AG09319 (cell line): ENCODE measurements at regions not wholly inside any gene's neighbourhood (a gene's known extent, or its start where the extent isn't known, plus 50 kb on each side); places are given as distances from the start of the nearest gene placed in this dataset.

ENCODE experiments used
- DNase-seq: peaks from one replicate; pipeline ENCODE4 v3.0.0-alpha.2; 2010; ENCODE audit warnings: low read depth; ENCODE audit errors: extremely low read depth
- CTCF ChIP-seq: IDR thresholded peaks from 2 replicates; pipeline ENCODE4 v1.5.1; 2011; ENCODE audit warnings: low read depth, mild to moderate bottlenecking, inconsistent platforms, low read length, moderate library complexity

GRCh38 chr20:46798430-46798829, 89.0 kb downstream of the SLC2A10 start:
- no peak for TF ChIP-seq CTCF

GRCh38 chr20:46799781-46800408, 90.4 kb downstream of the SLC2A10 start:
- no peak for TF ChIP-seq CTCF
- DNase-seq: no peak

More at GRCh38 chr20:46798430-46798829, 89.0 kb downstream of the SLC2A10 start:
- DNase-seq: no peak

- DNase-seq: no peak
- no peak for TF ChIP-seq CTCF
Measured at GRCh38 chr20:46800409-46800804, 91.0 kb downstream of the SLC2A10 start.

DNA sequence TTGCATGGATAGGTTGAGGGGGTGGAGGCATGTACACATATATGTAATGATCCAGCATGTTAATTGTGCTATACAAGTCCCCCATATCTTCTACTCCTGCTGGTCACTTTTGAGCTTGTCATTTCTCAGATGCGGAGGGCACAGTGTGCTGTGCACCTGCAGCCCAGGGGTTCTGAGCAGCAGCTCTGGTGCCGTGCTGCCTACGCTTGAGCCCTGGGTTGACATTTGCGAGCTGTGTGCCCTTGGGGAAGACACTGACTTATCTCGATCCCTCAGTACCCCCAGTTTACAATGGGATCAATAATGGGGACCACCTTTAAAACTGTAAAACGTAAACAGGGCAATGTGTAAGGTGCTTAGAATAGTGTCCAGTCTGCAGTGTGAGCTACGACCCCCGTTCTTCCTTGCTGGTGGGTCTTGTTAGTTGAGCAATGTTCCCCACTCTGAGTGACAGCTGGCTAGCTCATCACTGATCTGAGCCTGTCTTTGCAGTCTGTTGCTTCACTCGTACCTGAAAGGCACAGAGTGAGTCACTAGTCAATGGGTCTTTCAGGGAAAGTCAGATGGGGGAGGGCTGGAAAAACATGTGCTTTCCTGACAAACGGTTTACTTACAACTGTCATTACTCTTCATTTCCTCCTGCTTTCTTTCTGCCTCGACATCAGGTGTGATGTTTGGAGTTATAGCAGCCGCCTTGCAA, 91.7 kb downstream of the SLC2A10 start:
- TF ChIP-seq CTCF: no peak
- DNase-seq: no peak

- TF ChIP-seq CTCF: no peak
- no peak for DNase-seq
Measured at GRCh38 chr20:46802722-46803121, 91.9 kb upstream of the EYA2 start.

- TF ChIP-seq CTCF: no peak
- DNase-seq: no peak
Measured at GRCh38 chr20:46803123-46804020, 91.3 kb upstream of the EYA2 start.

DNA sequence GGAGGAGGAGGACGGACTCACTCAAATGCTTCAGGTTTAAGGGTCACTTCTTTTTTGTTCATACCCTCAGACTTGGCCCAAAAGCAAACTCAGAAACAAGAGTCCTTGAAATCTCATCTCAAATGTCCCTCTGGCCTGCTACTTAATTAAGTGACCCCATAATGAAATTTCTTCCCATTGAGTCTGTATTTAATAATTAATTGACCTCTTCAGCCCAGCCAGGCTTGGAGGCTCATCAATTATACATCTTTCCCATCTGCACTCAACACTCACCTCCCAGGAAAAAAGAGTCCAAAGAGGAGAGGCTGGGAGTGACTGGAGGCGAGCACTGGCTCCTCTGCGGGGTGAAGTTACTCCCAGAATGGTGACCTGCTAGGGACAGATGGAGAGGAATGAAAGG, 90.5 kb upstream of the EYA2 start:
- no peak for DNase-seq
- TF ChIP-seq CTCF: no peak
